ENCODE measurements at regions not wholly inside any gene's neighbourhood (a gene's known extent, or its start where the extent isn't known, plus 50 kb on each side); places are given as distances from the start of the nearest gene placed in this dataset.

GRCh38 chr12:107264667-107265066 is 171.3 kb upstream of the CRY1 start:
- H3K27ac ChIP-seq = no peak overlapping the region
- no peak for DNase-seq (ENCODE audit: low read depth, low spot score)

- no peak for DNase-seq (ENCODE audit: low read depth, low spot score)
- no peak overlapping the region for H3K27ac ChIP-seq
These were observed 174.3 kb upstream of the CRY1 start for GRCh38 chr12:107267604-107268003.

GRCh38 chr12:107271523-107271922 is 178.2 kb upstream of the CRY1 start:
- DNase-seq (ENCODE audit: low read depth, low spot score) = no peak
- H3K27ac ChIP-seq = no peak overlapping the region

- DNase-seq (ENCODE audit: low read depth, low spot score) = no peak
- H3K27ac ChIP-seq = no peak overlapping the region
These were observed 182.2 kb upstream of the CRY1 start for GRCh38 chr12:107275530-107275929.

GRCh38 chr12:107277855-107278254 is 184.5 kb upstream of the CRY1 start:
- peak overlapping the region; percentile 84 for H3K27ac ChIP-seq
- peak; percentile 12 for DNase-seq (ENCODE audit: low read depth, low spot score)

GRCh38 chr12:107282628-107283027 is 189.3 kb upstream of the CRY1 start:
- no peak overlapping the region for H3K27ac ChIP-seq
- no peak for DNase-seq (ENCODE audit: low read depth, low spot score)

GRCh38 chr12:107283652-107284051 is 190.3 kb upstream of the CRY1 start:
- no peak for DNase-seq (ENCODE audit: low read depth, low spot score)
- H3K27ac ChIP-seq = no peak overlapping the region

- H3K27ac ChIP-seq = no peak overlapping the region
- no peak for DNase-seq (ENCODE audit: low read depth, low spot score)
These were observed 191.3 kb upstream of the CRY1 start for GRCh38 chr12:107284692-107285091.

- peak overlapping the region; percentile 14 for H3K27ac ChIP-seq
- no peak for DNase-seq (ENCODE audit: low read depth, low spot score)
These were observed 194.4 kb upstream of the CRY1 start for GRCh38 chr12:107287436-107288413.

- no peak for DNase-seq (ENCODE audit: low read depth, low spot score)
- no peak overlapping the region for H3K27ac ChIP-seq
These were observed 195.2 kb upstream of the CRY1 start for GRCh38 chr12:107288414-107289127.

- no peak overlapping the region for H3K27ac ChIP-seq
- DNase-seq (ENCODE audit: low read depth, low spot score) = no peak
These were observed 197.7 kb upstream of the CRY1 start for GRCh38 chr12:107291018-107291417.

- H3K27ac ChIP-seq = peak overlapping the region; percentile 71
- DNase-seq (ENCODE audit: low read depth, low spot score) = peak; percentile 91
These were observed 203.3 kb upstream of the CRY1 start for GRCh38 chr12:107296681-107297089.

- no peak for DNase-seq (ENCODE audit: low read depth, low spot score)
- H3K27ac ChIP-seq = no peak overlapping the region
These were observed 209.4 kb upstream of the CRY1 start for GRCh38 chr12:107302649-107303341.

GRCh38 chr12:107304588-107305532 is 211.5 kb upstream of the CRY1 start:
- no peak overlapping the region for H3K27ac ChIP-seq
- no peak for DNase-seq (ENCODE audit: low read depth, low spot score)

- H3K27ac ChIP-seq = no peak overlapping the region
- DNase-seq (ENCODE audit: low read depth, low spot score) = no peak
These were observed 212.9 kb upstream of the CRY1 start for GRCh38 chr12:107306141-107306659.

GRCh38 chr12:107308310-107308709 is 215.0 kb upstream of the CRY1 start:
- DNase-seq (ENCODE audit: low read depth, low spot score) = no peak
- H3K27ac ChIP-seq = no peak overlapping the region

- H3K27ac ChIP-seq = no peak overlapping the region
- no peak for DNase-seq (ENCODE audit: low read depth, low spot score)
These were observed 215.7 kb upstream of the CRY1 start for GRCh38 chr12:107309020-107309419.

GRCh38 chr12:107310621-107311020 is 217.3 kb upstream of the CRY1 start:
- H3K27ac ChIP-seq = no peak overlapping the region
- no peak for DNase-seq (ENCODE audit: low read depth, low spot score)

- no peak for DNase-seq (ENCODE audit: low read depth, low spot score)
- H3K27ac ChIP-seq = no peak overlapping the region
These were observed 218.3 kb upstream of the CRY1 start for GRCh38 chr12:107311682-107312081.
